NCI-H526 (cell line): ENCODE measurements at regions not wholly inside any gene's neighbourhood (a gene's known extent, or its start where the extent isn't known, plus 50 kb on each side); places are given as distances from the start of the nearest gene placed in this dataset.

Experiments used
- DNase-seq, 2 experiments: peaks; one replicate each; lab custom pipeline; 2025; lab: John Stamatoyannopoulos, UW

- no peak for DNase-seq
Observed at GRCh38 chr17:12290207-12290606, 269.5 kb downstream of the MAP2K4 start.

GRCh38 chr17:12296209-12296625, 275.5 kb downstream of the MAP2K4 start:
- DNase-seq = no peak

- DNase-seq = no peak
Observed at GRCh38 chr17:12301551-12301950, 280.9 kb downstream of the MAP2K4 start.

- no peak for DNase-seq
Observed at GRCh38 chr17:12302711-12303110, 282.0 kb downstream of the MAP2K4 start.

GRCh38 chr17:12310811-12311210, 290.1 kb downstream of the MAP2K4 start:
- DNase-seq = no peak

- no peak for DNase-seq
Observed at GRCh38 chr17:12312692-12313091, 292.0 kb downstream of the MAP2K4 start.

GRCh38 chr17:12313786-12314185, 293.1 kb downstream of the MAP2K4 start:
- DNase-seq = no peak

GRCh38 chr17:12316021-12316420, 295.3 kb downstream of the MAP2K4 start:
- no peak for DNase-seq

- no peak for DNase-seq
Observed at GRCh38 chr17:12318571-12319266, 298.0 kb downstream of the MAP2K4 start.

GRCh38 chr17:12320286-12320685, 299.6 kb downstream of the MAP2K4 start:
- no peak for DNase-seq

GRCh38 chr17:12328204-12328603, 307.5 kb downstream of the MAP2K4 start:
- no peak for DNase-seq

- no peak for DNase-seq
Observed at GRCh38 chr17:12330456-12330855, 309.8 kb downstream of the MAP2K4 start.

GRCh38 chr17:12341328-12341727, 320.7 kb downstream of the MAP2K4 start:
- DNase-seq = no peak

GRCh38 chr17:12342161-12342560, 321.5 kb downstream of the MAP2K4 start:
- DNase-seq = no peak

GRCh38 chr17:12342609-12343435, 322.1 kb downstream of the MAP2K4 start:
- DNase-seq = peak in 1 of 2 experiments; percentile 18

GRCh38 chr17:12348476-12348875, 317.2 kb upstream of the MYOCD start:
- DNase-seq = no peak

GRCh38 chr17:12349297-12349696, 316.4 kb upstream of the MYOCD start:
- no peak for DNase-seq

GRCh38 chr17:12352127-12352526, 313.6 kb upstream of the MYOCD start:
- no peak for DNase-seq

- DNase-seq = no peak
Observed at GRCh38 chr17:12357600-12357999, 308.1 kb upstream of the MYOCD start.

- no peak for DNase-seq
Observed at GRCh38 chr17:12358477-12358876, 307.2 kb upstream of the MYOCD start.

- no peak for DNase-seq
Observed at GRCh38 chr17:12362853-12363455, 302.7 kb upstream of the MYOCD start.

- no peak for DNase-seq
Observed at GRCh38 chr17:12365805-12366204, 299.9 kb upstream of the MYOCD start.

- DNase-seq = no peak
Observed at GRCh38 chr17:12369065-12369464, 296.6 kb upstream of the MYOCD start.
